RWPE1 (cell line): ENCODE measurements at regions not wholly inside any gene's neighbourhood (a gene's known extent, or its start where the extent isn't known, plus 50 kb on each side); places are given as distances from the start of the nearest gene placed in this dataset.

ENCODE experiments used
- CTCF ChIA-PET: fragments of 350-600 bp; sonication (Branson Sonifier 250); formaldehyde crosslinking; extraction: SDS; loops from one replicate; lab custom pipeline; 2021; lab: Yijun Ruan, JAX
- POLR2A ChIA-PET: fragments of 400-600 bp; formaldehyde crosslinking; extraction: SDS; loops from one replicate; lab custom pipeline; 2020; ENCODE audit warnings: antibody characterized with exemption; ENCODE audit not compliant: low non-redundant PET; lab: Yijun Ruan, JAX
- DNase-seq: peaks from one replicate; pipeline ENCODE4 v3.0.0; 2012; ENCODE audit warnings: low spot score
- H3K27ac ChIP-seq: fragments of 450-650 bp; 2 replicates; pipeline ENCODE4 v1.5.1; 2017
- CTCF ChIP-seq: fragments of 450-650 bp; conservative IDR thresholded peaks from 2 replicates; pipeline ENCODE4 v1.5.1; 2017; ENCODE audit warnings: low read depth, mild to moderate bottlenecking

- ChIA-PET CTCF (no interaction called here), POLR2A (no interaction called here)
- H3K27ac ChIP-seq = no peak overlapping the region
- no peak for TF ChIP-seq CTCF
- no peak for DNase-seq
Observed at GRCh38 chr6:126766820-126767219, 351.7 kb upstream of the RSPO3 start.

- TF ChIP-seq CTCF = no peak
- POLR2A ChIA-PET = no interaction called here
- CTCF ChIA-PET = interaction anchor here (0.7 kb wide), 1 partner anchor 482 kb away, joined by 3 read pairs; no protein-coding TSS in a partner anchor
- DNase-seq = no peak
- H3K27ac ChIP-seq = no peak overlapping the region
Observed at GRCh38 chr6:126767711-126768110, 350.8 kb upstream of the RSPO3 start.

- ChIA-PET POLR2A (no interaction called here), CTCF (interaction anchor here (0.6 kb wide), 1 partner anchor 774 kb away, joined by 3 read pairs; no protein-coding TSS in a partner anchor)
- H3K27ac ChIP-seq = no peak overlapping the region
- DNase-seq = no peak
- no peak for TF ChIP-seq CTCF
Observed at GRCh38 chr6:126770176-126770575, 348.3 kb upstream of the RSPO3 start.

- ChIA-PET POLR2A (no interaction called here), CTCF (no interaction called here)
- no peak for TF ChIP-seq CTCF
- H3K27ac ChIP-seq = no peak overlapping the region
- no peak for DNase-seq
Observed at GRCh38 chr6:126773112-126773805, 345.2 kb upstream of the RSPO3 start.

GRCh38 chr6:126779331-126779730 lies 339.1 kb upstream of the RSPO3 start:
- no peak for TF ChIP-seq CTCF
- ChIA-PET POLR2A (no interaction called here), CTCF (no interaction called here)
- H3K27ac ChIP-seq = no peak overlapping the region
- DNase-seq = no peak

- POLR2A ChIA-PET = no interaction called here
- no peak overlapping the region for H3K27ac ChIP-seq
- TF ChIP-seq CTCF = no peak
- no peak for DNase-seq
- CTCF ChIA-PET = no interaction called here
Observed at GRCh38 chr6:126781582-126781981, 336.9 kb upstream of the RSPO3 start.
